Parathyroid adenoma (tissue), 2 donors: ENCODE measurements at regions not wholly inside any gene's neighbourhood (a gene's known extent, or its start where the extent isn't known, plus 50 kb on each side); places are given as distances from the start of the nearest gene placed in this dataset.
"Not testable (repeated sequence)": the region's sequence is repeated elsewhere in the genome, so short reads cannot be mapped to it uniquely, and the experiment has no call there.

Experiments used
- H2AFZ ChIP-seq: fragments of 300-600 bp; sonication (generic); one replicate; pipeline ENCODE4 v1.7.0; 2017; ENCODE audit warnings: antibody characterized with exemption, mild to moderate bottlenecking
- H3K27ac ChIP-seq: fragments of 300-600 bp; sonication (generic); one replicate; pipeline ENCODE4 v1.7.0; 2017
- H3K27me3 ChIP-seq: fragments of 300-600 bp; sonication (generic); one replicate; pipeline ENCODE4 v1.7.0; 2017; ENCODE audit warnings: low read length; ENCODE audit not compliant: control insufficient read depth, insufficient read depth
- H3K36me3 ChIP-seq: fragments of 300-600 bp; sonication (generic); one replicate; pipeline ENCODE4 v1.7.0; 2017; ENCODE audit warnings: low read length; ENCODE audit not compliant: control insufficient read depth, insufficient read depth
- H3K4me1 ChIP-seq: fragments of 300-600 bp; sonication (generic); one replicate; pipeline ENCODE4 v1.7.0; 2017; ENCODE audit warnings: control low read depth
- H3K4me2 ChIP-seq: fragments of 300-600 bp; sonication (generic); one replicate; pipeline ENCODE4 v1.7.0; 2017; ENCODE audit warnings: low read length
- H3K4me3 ChIP-seq: fragments of 300-600 bp; sonication (generic); one replicate; pipeline ENCODE4 v1.7.0; 2017; ENCODE audit warnings: low read depth, low read length
- H3K79me2 ChIP-seq: fragments of 300-600 bp; sonication (generic); one replicate; pipeline ENCODE4 v1.7.0; 2017; ENCODE audit warnings: control low read depth
- H3K9ac ChIP-seq: fragments of 300-600 bp; sonication (generic); one replicate; pipeline ENCODE4 v1.7.0; 2017; ENCODE audit warnings: mild to moderate bottlenecking
- H3K9me3 ChIP-seq: fragments of 300-600 bp; sonication (generic); one replicate; pipeline ENCODE4 v1.7.0; 2017; ENCODE audit warnings: low read length; ENCODE audit not compliant: control insufficient read depth
- donor health status: primary hyperparathyroidism.

DNA sequence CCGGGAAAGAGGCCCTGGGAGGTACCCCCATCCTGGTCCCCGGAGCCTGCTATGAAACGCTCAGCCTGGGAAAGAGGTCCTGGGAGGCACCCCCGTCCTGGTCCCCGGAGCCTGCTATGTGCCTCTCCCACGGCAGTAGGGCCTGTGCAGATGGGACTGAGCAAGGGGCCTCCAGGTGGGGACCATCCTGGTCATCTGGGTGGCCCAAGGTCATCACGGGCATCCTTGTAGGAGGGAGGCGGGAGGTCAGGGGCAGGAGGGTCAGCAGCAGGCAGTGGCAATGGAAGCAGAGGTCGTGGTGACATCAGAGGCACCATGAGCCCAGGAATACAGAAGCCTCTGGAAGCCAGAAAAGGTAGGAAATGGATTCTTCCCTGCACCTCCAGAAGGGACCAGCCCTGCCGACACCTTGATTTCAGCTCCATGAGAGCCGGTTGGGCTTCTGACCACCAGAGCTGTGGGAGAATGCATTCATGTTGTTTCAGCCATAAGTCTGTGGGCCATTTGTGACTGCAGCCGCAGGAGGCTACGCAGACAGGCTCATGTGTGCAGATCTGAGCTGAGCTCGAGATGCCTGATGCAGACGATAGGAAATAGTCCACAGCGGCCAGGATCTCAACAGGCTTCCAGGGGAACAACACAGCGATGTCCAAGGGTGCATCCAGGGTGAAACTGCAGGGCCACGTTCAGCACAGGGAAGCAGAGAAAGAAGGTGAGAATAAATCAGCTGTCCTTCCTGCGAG, 190.7 kb downstream of the LAT start:
- H3K36me3 ChIP-seq, H3K4me3 ChIP-seq, H3K9ac ChIP-seq, H2AFZ ChIP-seq, H3K27ac ChIP-seq, H3K27me3 ChIP-seq, H3K4me1 ChIP-seq, H3K9me3 ChIP-seq, H3K79me2 ChIP-seq, H3K4me2 ChIP-seq: not testable (repeated sequence)

DNA sequence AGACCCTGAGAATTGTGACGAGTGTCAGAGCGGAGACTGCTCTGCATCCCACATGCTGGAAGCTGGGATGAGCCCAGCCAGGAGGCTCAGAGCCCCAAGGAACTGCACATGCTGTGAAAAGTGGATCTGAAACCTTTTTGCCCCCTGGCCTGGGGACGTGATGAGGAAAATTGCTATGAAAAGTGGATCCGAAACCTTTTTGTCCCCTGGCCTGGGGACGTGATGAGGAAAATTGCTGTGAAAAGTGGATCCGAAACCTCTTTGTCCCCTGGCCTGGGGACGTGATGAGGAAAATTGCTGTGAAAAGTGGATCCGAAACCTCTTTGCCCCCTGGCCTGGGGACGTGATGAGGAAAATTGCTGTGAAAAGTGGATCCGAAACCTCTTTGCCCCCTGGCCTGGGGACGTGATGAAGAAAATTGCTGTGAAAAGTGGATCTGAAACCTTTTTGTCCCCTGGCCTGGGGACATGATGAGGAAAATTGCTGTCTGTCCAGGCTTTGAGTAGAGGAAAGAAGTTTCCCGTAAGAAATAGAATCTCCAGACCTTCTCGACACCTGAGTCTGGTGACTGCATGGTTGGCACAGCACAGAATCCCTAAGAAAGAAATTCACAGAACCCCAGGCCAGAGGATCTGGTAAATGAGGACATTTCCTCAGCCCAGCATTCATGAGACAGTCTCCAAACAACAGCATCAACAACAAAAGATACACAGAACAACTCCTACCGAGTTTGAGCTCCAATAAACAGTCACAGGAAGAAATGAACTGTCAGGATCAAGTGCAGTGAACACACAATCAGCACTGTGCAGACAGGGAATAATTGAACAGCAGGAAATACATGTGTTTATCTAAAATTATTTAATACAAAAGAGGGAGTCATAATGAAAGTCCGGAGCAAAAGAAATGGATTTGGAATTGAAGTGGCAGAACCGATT, 188.8 kb downstream of the LAT start:
- H3K9me3 ChIP-seq, H3K9ac ChIP-seq, H3K27me3 ChIP-seq, H3K36me3 ChIP-seq, H3K79me2 ChIP-seq, H3K4me1 ChIP-seq, H3K4me3 ChIP-seq, H2AFZ ChIP-seq, H3K4me2 ChIP-seq, H3K27ac ChIP-seq: not testable (repeated sequence)

- H3K9ac ChIP-seq, H3K27ac ChIP-seq, H3K4me1 ChIP-seq, H3K27me3 ChIP-seq, H3K4me3 ChIP-seq, H3K36me3 ChIP-seq, H3K79me2 ChIP-seq, H3K4me2 ChIP-seq, H2AFZ ChIP-seq, H3K9me3 ChIP-seq: not testable (repeated sequence)
These were observed 187.4 kb downstream of the LAT start for GRCh38 chr16:29172098-29172724.

DNA sequence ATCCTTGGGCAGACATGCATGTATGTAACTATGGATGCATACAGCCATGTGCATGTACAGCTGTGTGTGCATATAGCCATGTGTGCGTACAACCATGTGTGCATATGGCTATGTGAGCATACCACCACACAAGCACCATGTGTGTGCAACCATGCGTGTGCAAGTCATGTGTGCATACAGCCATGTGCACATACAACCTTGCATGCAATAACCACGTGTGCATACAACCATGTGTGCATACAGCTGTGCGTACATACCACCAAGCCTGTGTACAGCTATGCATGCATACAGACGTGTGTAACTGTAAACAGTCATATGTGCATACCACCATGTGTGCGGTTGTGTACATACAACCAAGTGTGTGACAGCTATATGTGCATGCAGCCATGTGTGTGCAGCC, 186.4 kb downstream of the LAT start:
- not testable (repeated sequence) for H3K4me1 ChIP-seq, H3K36me3 ChIP-seq, H3K79me2 ChIP-seq, H3K4me2 ChIP-seq, H3K9me3 ChIP-seq, H2AFZ ChIP-seq, H3K27me3 ChIP-seq, H3K9ac ChIP-seq, H3K27ac ChIP-seq, H3K4me3 ChIP-seq

- not testable (repeated sequence) for H3K4me3 ChIP-seq, H2AFZ ChIP-seq, H3K36me3 ChIP-seq, H3K9me3 ChIP-seq, H3K27me3 ChIP-seq, H3K4me1 ChIP-seq, H3K9ac ChIP-seq, H3K79me2 ChIP-seq, H3K4me2 ChIP-seq, H3K27ac ChIP-seq
These were observed 185.7 kb downstream of the LAT start for GRCh38 chr16:29170393-29171119.

GRCh38 chr16:29169295-29169994, 184.6 kb downstream of the LAT start:
- not testable (repeated sequence) for H3K27me3 ChIP-seq, H3K9me3 ChIP-seq, H2AFZ ChIP-seq, H3K27ac ChIP-seq, H3K9ac ChIP-seq, H3K4me2 ChIP-seq, H3K79me2 ChIP-seq, H3K36me3 ChIP-seq, H3K4me1 ChIP-seq, H3K4me3 ChIP-seq

- H2AFZ ChIP-seq, H3K27ac ChIP-seq, H3K4me3 ChIP-seq, H3K36me3 ChIP-seq, H3K9me3 ChIP-seq, H3K4me2 ChIP-seq, H3K9ac ChIP-seq, H3K4me1 ChIP-seq, H3K79me2 ChIP-seq, H3K27me3 ChIP-seq: not testable (repeated sequence)
These were observed 183.8 kb downstream of the LAT start for GRCh38 chr16:29168515-29169259.

GRCh38 chr16:29164442-29165089, 179.7 kb downstream of the LAT start:
- H3K4me3 ChIP-seq, H3K27me3 ChIP-seq, H3K27ac ChIP-seq, H3K4me1 ChIP-seq, H2AFZ ChIP-seq, H3K79me2 ChIP-seq, H3K9ac ChIP-seq, H3K36me3 ChIP-seq, H3K9me3 ChIP-seq, H3K4me2 ChIP-seq: not testable (repeated sequence)

DNA sequence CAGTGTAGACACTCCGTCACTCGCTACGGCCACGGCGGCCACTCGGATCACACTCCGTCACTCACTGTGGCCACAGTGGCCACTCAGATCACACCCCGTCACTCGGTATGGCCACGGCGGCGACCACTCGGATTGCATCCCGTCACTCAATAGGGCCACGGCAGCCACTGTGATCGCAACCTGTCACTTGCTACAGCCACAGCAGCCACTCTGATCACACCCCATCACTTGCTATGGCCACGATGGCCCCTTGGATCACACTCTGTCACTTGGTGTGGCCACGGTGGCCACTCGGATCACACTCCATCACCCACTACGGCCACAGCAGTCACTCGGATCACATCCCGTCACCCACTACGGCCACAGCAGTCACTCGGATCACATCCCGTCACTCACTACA, 175.3 kb downstream of the LAT start:
- H3K36me3 ChIP-seq, H2AFZ ChIP-seq, H3K4me3 ChIP-seq, H3K79me2 ChIP-seq, H3K27me3 ChIP-seq, H3K4me2 ChIP-seq, H3K4me1 ChIP-seq, H3K9ac ChIP-seq, H3K9me3 ChIP-seq, H3K27ac ChIP-seq: not testable (repeated sequence)
